ENCODE measurements at regions not wholly inside any gene's neighbourhood (a gene's known extent, or its start where the extent isn't known, plus 50 kb on each side); places are given as distances from the start of the nearest gene placed in this dataset.

- DNase-seq (ENCODE audit: low spot score in 2 of 2), result no peak
- TF ChIP-seq CTCF (IDR thresholded peaks at IDR 0.05) (no peak), POLR2A (IDR thresholded peaks at IDR 0.05) (no peak), EP300 (IDR thresholded peaks at IDR 0.05) (no peak), POLR2AphosphoS5 (IDR thresholded peaks at IDR 0.05) (no peak)
- no peaks in the 10 kb centered on the region for H3K27me3 ChIP-seq
- no peak overlapping the region for H3K27ac ChIP-seq
- H3K4me3 ChIP-seq, result no peak overlapping the region
- H3K9me3 ChIP-seq, result no peaks in the 10 kb centered on the region
- H3K36me3 ChIP-seq, result no peaks in the 10 kb centered on the region
- no peaks in the 10 kb centered on the region for H3K4me1 ChIP-seq
- WGBS, result 70% methylated on average over 3 of the region's 3 CpGs
Observed at GRCh38 chr18:40197711-40198110, 1757.3 kb upstream of the PIK3C3 start.

GRCh38 chr18:40186677-40187076, 1768.4 kb upstream of the PIK3C3 start:
- no peak for DNase-seq (ENCODE audit: low spot score in 2 of 2)
- Histone ChIP-seq H3K4me3 (no peak overlapping the region), H3K27ac (no peak overlapping the region)

GRCh38 chr18:40179729-40180461, 1775.1 kb upstream of the PIK3C3 start:
- no peaks in the 10 kb centered on the region for H3K27me3 ChIP-seq
- WGBS, result 70% methylated on average over 2 of the region's 2 CpGs
- no peak overlapping the region for H3K27ac ChIP-seq
- no peaks in the 10 kb centered on the region for H3K36me3 ChIP-seq
- TF ChIP-seq EP300 (IDR thresholded peaks at IDR 0.05) (no peak), CTCF (IDR thresholded peaks at IDR 0.05) (no peak), POLR2AphosphoS5 (IDR thresholded peaks at IDR 0.05) (no peak), POLR2A (IDR thresholded peaks at IDR 0.05) (no peak)
- H3K9me3 ChIP-seq, result no peaks in the 10 kb centered on the region
- H3K4me3 ChIP-seq, result no peak overlapping the region
- no peaks in the 10 kb centered on the region for H3K4me1 ChIP-seq
- DNase-seq (ENCODE audit: low spot score in 2 of 2), result no peak

More at GRCh38 chr18:40186677-40187076, 1768.4 kb upstream of the PIK3C3 start:
- H3K4me1 ChIP-seq, result no peaks in the 10 kb centered on the region
- no peaks in the 10 kb centered on the region for H3K36me3 ChIP-seq
- no peaks in the 10 kb centered on the region for H3K27me3 ChIP-seq
- TF ChIP-seq POLR2A (IDR thresholded peaks at IDR 0.05), result no peak
- no peak for TF ChIP-seq POLR2AphosphoS5 (IDR thresholded peaks at IDR 0.05)
- no peak for TF ChIP-seq CTCF (IDR thresholded peaks at IDR 0.05)
- TF ChIP-seq EP300 (IDR thresholded peaks at IDR 0.05), result no peak
- no peaks in the 10 kb centered on the region for H3K9me3 ChIP-seq

GRCh38 chr18:40168026-40168425, 1787.0 kb upstream of the PIK3C3 start:
- WGBS, result 90% methylated on average over 1 of the region's 1 CpG
- no peak overlapping the region for H3K4me3 ChIP-seq
- H3K9me3 ChIP-seq, result no peaks in the 10 kb centered on the region
- H3K36me3 ChIP-seq, result no peaks in the 10 kb centered on the region
- TF ChIP-seq EP300 (IDR thresholded peaks at IDR 0.05) (no peak), POLR2A (IDR thresholded peaks at IDR 0.05) (no peak)
- no peak for DNase-seq (ENCODE audit: low spot score in 2 of 2)
- no peak overlapping the region for H3K27ac ChIP-seq
- no peaks in the 10 kb centered on the region for H3K27me3 ChIP-seq
- no peaks in the 10 kb centered on the region for H3K4me1 ChIP-seq

- Histone ChIP-seq H3K27me3 (no peaks in the 10 kb centered on the region), H3K4me3 (no peak overlapping the region), H3K9me3 (no peaks in the 10 kb centered on the region), H3K36me3 (no peaks in the 10 kb centered on the region), H3K27ac (no peak overlapping the region), H3K4me1 (no peaks in the 10 kb centered on the region)
- DNase-seq (ENCODE audit: low spot score in 2 of 2), result no peak
- TF ChIP-seq POLR2AphosphoS5 (IDR thresholded peaks at IDR 0.05), result no peak
- TF ChIP-seq POLR2A (IDR thresholded peaks at IDR 0.05), result no peak
- no peak for TF ChIP-seq CTCF (IDR thresholded peaks at IDR 0.05)
- no peak for TF ChIP-seq EP300 (IDR thresholded peaks at IDR 0.05)
Observed at GRCh38 chr18:40163254-40163653, 1791.8 kb upstream of the PIK3C3 start.

GRCh38 chr18:40160361-40160760, 1794.7 kb upstream of the PIK3C3 start:
- TF ChIP-seq EP300 (IDR thresholded peaks at IDR 0.05) (no peak), CTCF (IDR thresholded peaks at IDR 0.05) (no peak), POLR2AphosphoS5 (IDR thresholded peaks at IDR 0.05) (no peak)
- no peak overlapping the region for H3K4me3 ChIP-seq
- no peak for DNase-seq (ENCODE audit: low spot score in 2 of 2)
- H3K27ac ChIP-seq, result no peak overlapping the region
- no peaks in the 10 kb centered on the region for H3K27me3 ChIP-seq
- no peaks in the 10 kb centered on the region for H3K36me3 ChIP-seq
- no peaks in the 10 kb centered on the region for H3K4me1 ChIP-seq
- whole genome bisulfite sequencing, result 74% methylated on average over 2 of the region's 2 CpGs
- no peaks in the 10 kb centered on the region for H3K9me3 ChIP-seq
